B cell (primary cell): ENCODE measurements at regions not wholly inside any gene's neighbourhood (a gene's known extent, or its start where the extent isn't known, plus 50 kb on each side); places are given as distances from the start of the nearest gene placed in this dataset.

Source experiments
- ATAC-seq: fragments of 200-7000 bp; cut with Tn5 transposase; one replicate; pipeline ENCODE4 v1.10.0; 2021; ENCODE audit warnings: low read depth, mild to moderate bottlenecking, moderate number of reproducible peaks, moderate library complexity
- CTCF ChIA-PET: fragments of 350-600 bp; sonication (Branson Sonifier 250); formaldehyde crosslinking; loops from one replicate; lab custom pipeline; 2021; ENCODE audit warnings: antibody characterized with exemption, inconsistent platforms; lab: Charles Lee
- POLR2A ChIA-PET: fragments of 350-600 bp; sonication (Branson Sonifier 250); formaldehyde crosslinking; loops from one replicate; lab custom pipeline; 2021; ENCODE audit warnings: antibody characterized with exemption; lab: Charles Lee
- DNase-seq: peaks from one replicate; pipeline ENCODE4 v3.0.0; 2013
- H2AFZ ChIP-seq: 2 replicates; pipeline ENCODE4 v1.6.1; 2012; ENCODE audit warnings: mild to moderate bottlenecking, low read depth, low read length; ENCODE audit not compliant: insufficient read depth, poor library complexity, severe bottlenecking
- H3K27ac ChIP-seq, 2 donors: 1 replicate in 1 of 2; 2 replicates in 1 of 2; pipeline ENCODE4 v1.5.1; 2012 to 2013; ENCODE audit warnings: low read length in 2 of 2, mild to moderate bottlenecking in 2 of 2, moderate library complexity in 1 of 2
- H3K27me3 ChIP-seq, 4 experiments: fragments of 200-600 bp in 1 of 4; sonication (generic) in 1 of 4; replicated peaks in 1 of 4; 1 replicate in 2 of 4; 2 replicates in 2 of 4; pipeline versions ENCODE4 v1.6.1 to v1.7.0; 2013 to 2016; ENCODE audit warnings: low read length in 3 of 4, mild to moderate bottlenecking in 2 of 4, mixed read lengths in 1 of 4, moderate library complexity in 1 of 4; ENCODE audit not compliant: insufficient read depth in 4 of 4, control insufficient read depth in 3 of 4; ENCODE audit errors: control extremely low read depth in 1 of 4
- H3K36me3 ChIP-seq, 2 experiments: replicated peaks in 1 of 2; 1 replicate in 1 of 2; 2 replicates in 1 of 2; pipeline versions ENCODE4 v1.6.1 to v1.7.1; 2013; ENCODE audit warnings: low read length in 1 of 2; ENCODE audit not compliant: insufficient read depth in 2 of 2, control insufficient read depth in 1 of 2; ENCODE audit errors: control extremely low read depth in 1 of 2, extremely low read depth in 1 of 2
- H3K4me1 ChIP-seq, 2 donors: fragments of 200-600 bp in 1 of 2; sonication (generic) in 1 of 2; 1 replicate in 1 of 2; 2 replicates in 1 of 2; pipeline versions ENCODE4 v1.5.1 to v1.6.1; 2013 to 2017; ENCODE audit warnings: low read length in 2 of 2; ENCODE audit not compliant: control insufficient read depth in 2 of 2, insufficient read depth in 2 of 2
- H3K4me2 ChIP-seq: replicated peaks from 2 replicates; pipeline ENCODE3; 2012; ENCODE audit warnings: mild to moderate bottlenecking, low read depth, low read length; ENCODE audit not compliant: poor library complexity, severe bottlenecking
- H3K4me3 ChIP-seq, 5 experiments: fragments of 200-600 bp in 1 of 5; sonication (generic) in 1 of 5; 1 replicate in 3 of 5; 2 replicates in 2 of 5; pipeline versions ENCODE4 v1.5.1 to v1.7.0; 2011 to 2016; ENCODE audit warnings: low read length in 4 of 5, mild to moderate bottlenecking in 4 of 5, low read depth in 2 of 5, control low read depth in 1 of 5, moderate library complexity in 1 of 5; ENCODE audit not compliant: insufficient read depth in 1 of 5; ENCODE audit errors: control extremely low read depth in 1 of 5, extremely low read depth in 1 of 5
- H3K79me2 ChIP-seq: fragments of 200-600 bp; sonication (generic); one replicate; pipeline ENCODE4 v1.6.0; 2016; ENCODE audit warnings: low read length; ENCODE audit not compliant: control insufficient read depth, insufficient read depth
- H3K9ac ChIP-seq: fragments of 200-600 bp; sonication (generic); 2 replicates; pipeline ENCODE4 v1.6.1; 2017; ENCODE audit warnings: mild to moderate bottlenecking, low read length, moderate library complexity
- H3K9me3 ChIP-seq, 3 donors: one replicate each; pipeline versions ENCODE4 v1.6.1 to v1.7.1; 2013; ENCODE audit warnings: low read length in 2 of 3; ENCODE audit not compliant: control insufficient read depth in 2 of 3, insufficient read depth in 1 of 3; ENCODE audit errors: control extremely low read depth in 1 of 3
- H4K20me1 ChIP-seq: 2 replicates; pipeline ENCODE4 v1.6.0; 2012; ENCODE audit warnings: mild to moderate bottlenecking, low read length; ENCODE audit not compliant: insufficient read depth, control insufficient read depth, poor library complexity, severe bottlenecking
- H3K27ac Mint-ChIP-seq: one replicate; pipeline ENCODE4 v1.8.0; 2021; ENCODE audit warnings: mixed read lengths
- H3K27me3 Mint-ChIP-seq: one replicate; pipeline ENCODE4 v1.8.0; 2021; ENCODE audit warnings: mixed read lengths
- H3K4me1 Mint-ChIP-seq: one replicate; pipeline ENCODE4 v1.8.0; 2021; ENCODE audit warnings: mixed read lengths
- H3K4me3 Mint-ChIP-seq: one replicate; pipeline ENCODE4 v1.8.0; 2021; ENCODE audit warnings: mixed read lengths
- H3K9me3 Mint-ChIP-seq: one replicate; pipeline ENCODE4 v1.8.0; 2022; ENCODE audit warnings: mixed read lengths; ENCODE audit not compliant: insufficient read depth
- CTCF ChIP-seq: fragments of 200-600 bp; IDR thresholded peaks from one replicate; pipeline ENCODE4 v1.8.0; 2022; ENCODE audit warnings: antibody characterized with exemption, mild to moderate bottlenecking
- EZH2 ChIP-seq: IDR thresholded peaks from 2 replicates; pipeline ENCODE4 v1.6.1; 2012; ENCODE audit warnings: borderline replicate concordance, low read depth, mild to moderate bottlenecking, moderate library complexity, low read length; ENCODE audit not compliant: insufficient read depth, poor library complexity, severe bottlenecking
- WGBS: methylation state at CpG from one replicate; pipeline ENCODE4 v1.1.5; 2013; ENCODE audit warnings: missing lambda C conversion rate; ENCODE audit not compliant: insufficient coverage; 5-methylcytosine and 5-hydroxymethylcytosine counted together
- intact Hi-C: fragments of 100-400 bp; cut with micrococcal nuclease; formaldehyde crosslinking; loops from one replicate; pipeline ENCODE4 v1.10.0; 2022

- no peak overlapping the region for H3K27ac ChIP-seq
- DNase-seq (no peak), ATAC-seq (no peak)
- no peak for TF ChIP-seq CTCF
- no peak for TF ChIP-seq EZH2
- no peak overlapping the region for H3K9ac ChIP-seq
- WGBS, result 76% methylated on average over 3 of the region's 6 CpGs
- H3K79me2 ChIP-seq, result no peaks in the 10 kb centered on the region
- POLR2A ChIA-PET, result no interaction called here
- H3K9me3 ChIP-seq, result peaks cover 0 to 19% (median 0%) of the 10 kb centered on the region in 3 donors
- no peaks in the 10 kb centered on the region for H4K20me1 ChIP-seq
- H3K27me3 Mint-ChIP-seq, result peaks cover 14% of the 10 kb centered on the region
- no peak overlapping the region for H3K27ac Mint-ChIP-seq
- H3K4me3 Mint-ChIP-seq, result no peak overlapping the region
- H3K4me2 ChIP-seq, result no peak overlapping the region
- H3K4me1 ChIP-seq, result no peaks in the 10 kb centered on the region
- no peak overlapping the region for H2AFZ ChIP-seq
- no peaks in the 10 kb centered on the region for H3K4me1 Mint-ChIP-seq
- intact Hi-C loops, result no loop called here
- no peaks in the 10 kb centered on the region for H3K36me3 ChIP-seq
- H3K4me3 ChIP-seq, result no peak overlapping the region
- peaks cover 5% of the 10 kb centered on the region for H3K9me3 Mint-ChIP-seq
- CTCF ChIA-PET, result no interaction called here
- peaks cover 0 to 2% (median 0%) of the 10 kb centered on the region in 4 experiments for H3K27me3 ChIP-seq
Observed at GRCh38 chr13:111506125-111506524, 185.7 kb downstream of the TEX29 start.

- peaks cover 0 to 2% (median 0%) of the 10 kb centered on the region in 4 experiments for H3K27me3 ChIP-seq
- Mint-ChIP-seq H3K4me3 (no peak overlapping the region), H3K9me3 (peaks cover 5% of the 10 kb centered on the region), H3K27ac (no peak overlapping the region), H3K27me3 (peaks cover 14% of the 10 kb centered on the region), H3K4me1 (no peaks in the 10 kb centered on the region)
- no peak for ATAC-seq
- TF ChIP-seq CTCF, result no peak
- TF ChIP-seq EZH2, result no peak
- intact Hi-C loops, result no loop called here
- WGBS, result 88% methylated on average over 4 of the region's 7 CpGs
- no peak overlapping the region for H3K27ac ChIP-seq
- H3K9ac ChIP-seq, result no peak overlapping the region
- CTCF ChIA-PET, result no interaction called here
- H3K79me2 ChIP-seq, result no peaks in the 10 kb centered on the region
- no peak for DNase-seq
- POLR2A ChIA-PET, result no interaction called here
- H3K9me3 ChIP-seq, result peaks cover 0 to 16% (median 0%) of the 10 kb centered on the region in 3 donors
- H4K20me1 ChIP-seq, result no peaks in the 10 kb centered on the region
- H3K4me3 ChIP-seq, result no peak overlapping the region
- no peaks in the 10 kb centered on the region for H3K36me3 ChIP-seq
- H3K4me2 ChIP-seq, result no peak overlapping the region
- H3K4me1 ChIP-seq, result no peaks in the 10 kb centered on the region
- H2AFZ ChIP-seq, result no peak overlapping the region
Observed at GRCh38 chr13:111506621-111507020, 186.2 kb downstream of the TEX29 start.
